ENCODE measurements at regions not wholly inside any gene's neighbourhood (a gene's known extent, or its start where the extent isn't known, plus 50 kb on each side); places are given as distances from the start of the nearest gene placed in this dataset.

DNA sequence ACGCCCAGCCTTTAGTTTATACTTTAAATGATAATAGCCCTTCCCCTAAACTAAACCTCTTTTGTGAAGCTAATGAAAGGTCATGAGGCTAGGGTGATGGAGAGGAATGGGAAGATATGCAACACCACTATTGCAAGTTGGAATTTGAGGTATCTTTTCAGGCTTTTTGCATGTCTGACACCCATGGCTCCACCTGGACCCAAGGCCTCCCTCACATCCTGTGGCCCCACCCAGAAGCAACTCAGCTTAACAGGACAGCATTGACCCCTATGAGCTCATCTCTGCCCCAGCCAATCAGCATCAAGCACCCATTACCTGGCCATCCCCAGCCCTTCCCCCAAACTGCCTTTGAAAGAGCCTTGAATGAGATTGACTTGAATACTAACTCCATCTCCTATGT lies 674.2 kb upstream of the NRP1 start:
- TF ChIP-seq, protein P1, sequence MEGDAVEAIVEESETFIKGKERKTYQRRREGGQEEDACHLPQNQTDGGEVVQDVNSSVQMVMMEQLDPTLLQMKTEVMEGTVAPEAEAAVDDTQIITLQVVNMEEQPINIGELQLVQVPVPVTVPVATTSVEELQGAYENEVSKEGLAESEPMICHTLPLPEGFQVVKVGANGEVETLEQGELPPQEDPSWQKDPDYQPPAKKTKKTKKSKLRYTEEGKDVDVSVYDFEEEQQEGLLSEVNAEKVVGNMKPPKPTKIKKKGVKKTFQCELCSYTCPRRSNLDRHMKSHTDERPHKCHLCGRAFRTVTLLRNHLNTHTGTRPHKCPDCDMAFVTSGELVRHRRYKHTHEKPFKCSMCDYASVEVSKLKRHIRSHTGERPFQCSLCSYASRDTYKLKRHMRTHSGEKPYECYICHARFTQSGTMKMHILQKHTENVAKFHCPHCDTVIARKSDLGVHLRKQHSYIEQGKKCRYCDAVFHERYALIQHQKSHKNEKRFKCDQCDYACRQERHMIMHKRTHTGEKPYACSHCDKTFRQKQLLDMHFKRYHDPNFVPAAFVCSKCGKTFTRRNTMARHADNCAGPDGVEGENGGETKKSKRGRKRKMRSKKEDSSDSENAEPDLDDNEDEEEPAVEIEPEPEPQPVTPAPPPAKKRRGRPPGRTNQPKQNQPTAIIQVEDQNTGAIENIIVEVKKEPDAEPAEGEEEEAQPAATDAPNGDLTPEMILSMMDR (conservative IDR thresholded peaks at IDR 0.05 in 1 of 2, IDR thresholded peaks at IDR 0.05 in 1 of 2; ENCODE audit: low read depth in 1 of 2, low read length in 2 of 2): no peak
- TF ChIP-seq EZH2 (IDR thresholded peaks at IDR 0.05; ENCODE audit: low read length, missing control alignments): no peak
